ENCODE measurements at regions not wholly inside any gene's neighbourhood (a gene's known extent, or its start where the extent isn't known, plus 50 kb on each side); places are given as distances from the start of the nearest gene placed in this dataset.

DNA sequence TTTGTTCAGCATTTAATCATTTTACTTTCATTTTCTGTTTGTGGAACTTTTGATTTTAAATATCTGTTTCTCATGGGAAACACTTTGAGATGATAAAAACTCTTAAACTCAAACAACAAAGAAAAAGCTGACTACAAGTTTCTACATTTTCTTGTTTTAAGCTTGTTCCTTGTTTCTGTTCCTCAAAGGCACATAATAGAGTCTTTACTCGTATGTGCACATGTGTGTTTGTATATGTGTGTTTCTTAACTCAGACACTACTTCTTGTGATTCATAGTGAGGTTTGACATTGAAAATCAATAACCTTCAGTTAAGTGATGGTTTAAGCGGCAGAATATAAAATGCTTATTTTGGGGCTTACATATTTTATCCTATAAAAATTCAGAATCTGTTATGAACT lies 786.7 kb upstream of the EPHA6 start:
- no peak for DNase-seq (ENCODE audit: low read depth in 3 of 3, low spot score in 1 of 3)

DNA sequence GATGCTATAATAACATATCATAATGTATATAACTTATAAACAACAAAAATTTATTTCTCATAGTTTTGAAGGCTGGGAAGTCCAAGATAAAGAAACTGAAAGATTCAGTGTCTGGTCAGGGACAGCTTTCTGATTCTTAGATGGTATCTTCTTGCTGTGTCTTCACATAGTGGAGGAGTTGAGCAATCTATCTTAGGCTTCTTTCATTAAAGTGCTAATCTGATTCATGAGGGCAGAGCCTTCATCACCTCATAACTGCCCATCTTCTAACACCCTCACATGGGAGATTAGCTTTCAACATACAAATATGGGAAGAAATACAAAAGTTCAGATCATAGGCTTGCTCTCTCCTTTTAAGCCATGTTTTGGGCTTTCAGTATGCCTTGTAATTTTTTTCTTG lies 774.8 kb upstream of the EPHA6 start:
- no peak for DNase-seq (ENCODE audit: low read depth in 3 of 3, low spot score in 1 of 3)

DNA sequence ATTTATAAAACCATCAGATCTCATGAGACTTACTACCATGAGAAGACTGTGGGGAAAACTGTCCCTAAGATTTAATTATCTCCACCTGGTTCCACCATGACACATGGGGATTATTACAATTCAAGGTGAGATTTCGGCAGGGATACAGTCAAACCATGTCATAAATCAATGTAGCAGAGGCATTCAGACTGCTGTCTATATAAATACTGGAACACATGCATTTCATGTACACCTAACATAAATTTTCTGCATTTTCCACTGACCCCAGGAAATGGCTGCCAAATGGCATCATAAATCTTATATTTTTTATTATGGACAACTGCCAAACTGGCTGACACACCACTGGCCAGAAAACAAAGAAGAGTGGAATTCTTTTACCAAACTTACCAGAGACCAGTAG lies 755.1 kb upstream of the EPHA6 start:
- no peak for DNase-seq (ENCODE audit: low read depth in 3 of 3, low spot score in 1 of 3)

DNA sequence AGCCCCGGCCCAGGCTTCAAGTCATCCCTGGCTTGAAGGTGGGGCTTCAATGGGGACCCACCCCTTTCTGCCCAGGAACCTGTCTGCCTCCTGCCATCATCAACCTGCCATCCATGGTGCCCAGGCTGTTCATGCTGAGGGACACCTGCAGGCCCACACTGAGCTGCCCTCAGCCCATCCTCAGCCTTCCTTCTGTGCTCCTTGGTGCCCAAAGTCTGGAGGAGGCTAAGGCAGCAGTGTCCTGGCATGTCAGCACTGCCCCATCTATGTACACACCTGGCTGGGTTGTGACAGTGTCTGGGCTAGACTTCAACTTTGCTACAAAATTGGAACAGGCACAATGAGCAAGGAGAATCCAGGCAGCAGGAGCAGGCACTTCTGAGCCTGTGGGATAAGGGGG lies 745.3 kb upstream of the EPHA6 start:
- DNase-seq (ENCODE audit: low read depth in 3 of 3, low spot score in 1 of 3), result no peak

DNA sequence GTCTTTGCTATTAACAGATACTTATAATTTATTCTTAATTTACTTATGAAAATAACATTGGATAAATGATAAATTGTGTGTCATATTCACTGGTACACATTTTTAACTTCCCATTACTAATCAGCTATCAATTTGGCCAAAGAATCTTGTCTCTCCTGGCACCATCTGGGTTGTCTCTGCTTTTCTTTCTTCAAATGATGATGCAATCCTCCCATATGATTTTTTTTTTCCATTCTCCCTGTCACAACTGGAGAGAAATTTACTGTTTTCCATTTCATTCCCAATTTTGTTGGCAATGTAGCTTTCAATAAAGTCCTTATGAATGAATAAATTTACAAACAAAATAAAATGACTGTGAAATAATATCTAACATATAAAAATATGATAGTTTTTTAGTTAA lies 743.7 kb upstream of the EPHA6 start:
- no peak for DNase-seq (ENCODE audit: low read depth in 3 of 3, low spot score in 1 of 3)

DNA sequence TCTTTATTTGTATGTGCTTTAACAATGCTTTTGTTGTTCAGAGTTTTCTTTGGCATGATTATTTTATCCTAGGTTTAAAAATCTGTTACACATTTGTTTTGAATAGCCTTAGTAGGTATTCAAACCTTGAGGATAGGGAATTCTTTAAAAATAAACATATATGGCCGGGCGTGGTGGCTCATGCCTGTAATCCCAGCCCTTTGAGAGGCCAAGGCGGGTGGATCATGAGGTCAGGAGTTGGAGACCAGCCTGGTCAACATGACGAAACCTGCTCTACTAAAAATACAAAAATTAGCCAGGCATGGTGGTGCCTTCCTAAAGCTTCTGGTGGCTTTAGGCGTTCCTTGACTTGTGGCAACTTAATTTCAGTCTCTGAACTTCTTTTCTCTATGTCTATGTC lies 743.3 kb upstream of the EPHA6 start:
- no peak for DNase-seq (ENCODE audit: low read depth in 3 of 3, low spot score in 1 of 3)

DNA sequence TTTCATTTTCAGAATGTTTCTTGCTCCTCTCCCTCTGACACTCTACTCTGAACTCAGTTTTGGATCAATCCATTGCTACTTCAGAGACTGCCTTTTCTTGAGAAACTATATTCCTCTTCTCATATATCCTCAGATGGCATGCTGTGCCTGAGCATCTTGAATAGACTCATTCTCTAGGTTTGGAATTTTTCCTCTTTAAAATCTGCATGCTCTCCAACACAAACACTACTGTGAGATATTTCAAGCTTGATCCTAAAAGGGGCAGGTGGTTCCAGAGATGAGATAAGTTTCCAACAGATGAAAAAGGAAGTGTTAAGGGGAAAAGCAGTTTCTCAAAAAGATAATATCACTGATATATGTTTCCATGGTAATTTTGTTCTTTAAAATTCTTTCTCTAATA lies 742.2 kb upstream of the EPHA6 start:
- no peak for DNase-seq (ENCODE audit: low read depth in 3 of 3, low spot score in 1 of 3)

DNA sequence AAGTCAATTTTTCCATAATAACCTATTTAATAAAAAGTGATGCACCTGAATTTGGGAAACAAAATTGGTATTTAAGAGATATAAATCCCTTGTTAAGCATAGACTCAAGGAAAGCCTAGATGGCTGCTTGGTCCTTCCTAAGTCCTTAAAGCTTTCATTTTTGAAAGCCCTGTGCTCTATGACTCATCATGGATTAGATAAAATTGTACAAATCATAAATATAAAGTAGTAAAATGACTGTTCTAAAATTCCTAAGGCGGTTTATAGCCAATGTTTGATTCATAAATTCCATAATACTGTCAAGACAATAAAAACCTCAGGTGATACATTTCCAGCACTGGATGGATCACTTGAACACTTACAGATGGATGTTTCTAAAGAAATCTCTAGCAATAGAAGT lies 730.8 kb upstream of the EPHA6 start:
- no peak for DNase-seq (ENCODE audit: low read depth in 3 of 3, low spot score in 1 of 3)

DNA sequence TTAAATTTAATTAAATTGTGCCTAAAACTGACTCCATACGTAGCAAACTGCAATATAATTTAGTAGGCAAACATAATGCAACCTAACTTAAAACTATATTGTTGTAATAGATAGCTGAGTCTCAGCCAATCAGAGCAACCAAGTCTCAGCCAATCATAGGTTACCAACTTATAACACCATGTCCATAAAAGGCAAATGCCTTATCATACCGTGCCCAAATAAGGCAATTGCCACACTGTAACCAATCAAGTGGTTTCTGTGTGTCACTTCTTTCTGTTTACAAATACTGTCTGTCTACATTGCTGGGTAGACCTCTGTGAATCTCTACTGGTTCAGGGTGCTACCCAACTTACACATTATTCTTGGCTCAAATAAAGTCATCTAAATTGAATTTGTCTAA lies 728.4 kb upstream of the EPHA6 start:
- DNase-seq (ENCODE audit: low read depth in 3 of 3, low spot score in 1 of 3), result no peak

DNA sequence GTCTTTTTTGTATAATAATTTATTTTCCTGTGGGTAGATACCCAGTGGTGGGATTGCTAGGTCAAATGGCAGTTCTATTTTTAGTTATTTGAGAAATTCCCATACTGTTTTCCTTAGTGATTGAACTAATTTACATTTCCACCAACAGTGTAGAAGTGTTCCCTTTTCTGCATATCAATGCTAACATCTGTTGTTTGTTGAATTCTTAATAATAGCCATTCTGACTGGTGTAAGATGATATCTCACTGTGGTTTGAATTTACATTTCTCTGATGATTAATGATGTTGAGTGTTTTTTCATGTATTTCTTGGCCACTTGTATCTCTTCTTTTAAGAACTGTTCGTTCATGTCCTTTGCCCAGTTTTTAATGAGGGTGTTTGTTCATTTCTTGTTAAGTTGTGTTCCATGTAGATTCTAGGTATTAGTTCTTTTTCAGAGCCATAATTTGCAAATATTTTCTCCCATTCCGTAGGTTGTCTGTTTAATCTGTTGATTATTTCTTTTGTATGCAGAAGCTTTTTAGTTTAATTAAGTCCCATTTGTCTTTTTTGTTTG lies 713.3 kb upstream of the EPHA6 start:
- no peak for DNase-seq (ENCODE audit: low read depth in 3 of 3, low spot score in 1 of 3)

DNA sequence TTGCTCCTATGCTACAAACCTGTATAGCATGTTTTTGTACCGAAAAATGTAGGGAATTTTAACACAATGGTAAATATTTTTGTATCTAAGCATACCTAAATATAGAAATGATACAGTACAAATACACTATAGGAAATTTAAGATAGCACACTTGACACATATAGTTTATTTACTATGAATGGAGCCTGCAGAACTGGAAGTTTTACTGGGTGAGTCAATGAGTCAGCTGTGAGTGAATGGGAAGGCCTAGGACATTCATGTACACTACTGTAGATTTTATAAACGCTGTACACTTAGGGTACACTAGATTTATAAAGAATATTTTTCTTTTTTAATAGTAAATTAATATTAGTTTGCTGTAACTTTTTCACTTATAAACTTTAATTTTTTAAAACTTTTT lies 707.7 kb upstream of the EPHA6 start:
- no peak for DNase-seq (ENCODE audit: low read depth in 3 of 3, low spot score in 1 of 3)
